ENCODE measurements at regions not wholly inside any gene's neighbourhood (a gene's known extent, or its start where the extent isn't known, plus 50 kb on each side); places are given as distances from the start of the nearest gene placed in this dataset.

GRCh38 chr9:26412446-26412845, 480.2 kb downstream of the CAAP1 start:
- H3K27me3 ChIP-seq, result no peaks in the 10 kb centered on the region
- H3K9me3 ChIP-seq, result no peaks in the 10 kb centered on the region
- no peak for TF ChIP-seq CTCF (IDR thresholded peaks at IDR 0.05)
- intact Hi-C loops (cut with DNase I; ENCODE audit: low total_unique reads), result no loop called here
- H3K4me1 ChIP-seq, result no peaks in the 10 kb centered on the region
- H3K36me3 ChIP-seq, result no peaks in the 10 kb centered on the region
- no peak for DNase-seq
- no peak overlapping the region for H3K27ac ChIP-seq
- no peak overlapping the region for H3K4me3 ChIP-seq

- intact Hi-C loops (cut with DNase I; ENCODE audit: low total_unique reads), result no loop called here
- DNase-seq, result no peak
- Histone ChIP-seq H3K9me3 (no peaks in the 10 kb centered on the region), H3K27ac (no peak overlapping the region), H3K36me3 (no peaks in the 10 kb centered on the region), H3K27me3 (no peaks in the 10 kb centered on the region), H3K4me3 (no peak overlapping the region), H3K4me1 (no peaks in the 10 kb centered on the region)
- TF ChIP-seq CTCF (IDR thresholded peaks at IDR 0.05), result no peak
Measured at GRCh38 chr9:26406676-26407075, 485.9 kb downstream of the CAAP1 start.

- Histone ChIP-seq H3K4me3 (no peak overlapping the region), H3K27me3 (no peaks in the 10 kb centered on the region), H3K9me3 (no peaks in the 10 kb centered on the region), H3K27ac (no peak overlapping the region), H3K4me1 (no peaks in the 10 kb centered on the region), H3K36me3 (no peaks in the 10 kb centered on the region)
- TF ChIP-seq CTCF (IDR thresholded peaks at IDR 0.05), result no peak
- DNase-seq, result no peak
- intact Hi-C loops (cut with DNase I; ENCODE audit: low total_unique reads), result no loop called here
Measured at GRCh38 chr9:26399556-26399955, 493.0 kb downstream of the CAAP1 start.

GRCh38 chr9:26394025-26394424, 498.6 kb downstream of the CAAP1 start:
- no peaks in the 10 kb centered on the region for H3K4me1 ChIP-seq
- H3K27me3 ChIP-seq, result no peaks in the 10 kb centered on the region
- TF ChIP-seq CTCF (IDR thresholded peaks at IDR 0.05), result no peak
- peaks cover 0 to 4% (median 0%) of the 10 kb centered on the region in 3 donors for H3K9me3 ChIP-seq
- H3K27ac ChIP-seq, result no peak overlapping the region
- no peak overlapping the region for H3K4me3 ChIP-seq
- intact Hi-C loops (cut with DNase I; ENCODE audit: low total_unique reads), result no loop called here
- DNase-seq, result no peak
- no peaks in the 10 kb centered on the region for H3K36me3 ChIP-seq

- no peak for DNase-seq
- Histone ChIP-seq H3K36me3 (no peaks in the 10 kb centered on the region), H3K9me3 (peaks cover 0 to 4% (median 0%) of the 10 kb centered on the region in 3 donors), H3K4me1 (no peaks in the 10 kb centered on the region), H3K27ac (no peak overlapping the region), H3K4me3 (no peak overlapping the region), H3K27me3 (no peaks in the 10 kb centered on the region)
- intact Hi-C loops (cut with DNase I; ENCODE audit: low total_unique reads), result no loop called here
- no peak for TF ChIP-seq CTCF (IDR thresholded peaks at IDR 0.05)
Measured at GRCh38 chr9:26392639-26393038, 500.0 kb downstream of the CAAP1 start.

GRCh38 chr9:26391036-26391435, 501.6 kb downstream of the CAAP1 start:
- H3K4me1 ChIP-seq, result no peaks in the 10 kb centered on the region
- no peak for TF ChIP-seq CTCF (IDR thresholded peaks at IDR 0.05)
- intact Hi-C loops (cut with DNase I; ENCODE audit: low total_unique reads), result no loop called here

More at GRCh38 chr9:26391036-26391435, 501.6 kb downstream of the CAAP1 start:
- no peak overlapping the region for H3K4me3 ChIP-seq
- H3K27ac ChIP-seq, result no peak overlapping the region
- H3K36me3 ChIP-seq, result no peaks in the 10 kb centered on the region
- H3K9me3 ChIP-seq, result peaks cover 0 to 4% (median 0%) of the 10 kb centered on the region in 3 donors
- no peak for DNase-seq
- H3K27me3 ChIP-seq, result no peaks in the 10 kb centered on the region
